ENCODE measurements at regions not wholly inside any gene's neighbourhood (a gene's known extent, or its start where the extent isn't known, plus 50 kb on each side); places are given as distances from the start of the nearest gene placed in this dataset.

GRCh38 chr10:130547368-130547767 lies 411.2 kb downstream of the GLRX3 start:
- TF ChIP-seq POLR2A (IDR thresholded peaks at IDR 0.05), result no peak
- no peak for ATAC-seq
- no peak overlapping the region for H3K27ac ChIP-seq
- H3K36me3 ChIP-seq, result no peaks in the 10 kb centered on the region
- peaks cover 0 to 7% (median 0%) of the 10 kb centered on the region in 3 donors for H3K27me3 ChIP-seq
- DNase-seq, result no peak
- H3K4me1 ChIP-seq, result no peaks in the 10 kb centered on the region
- in situ Hi-C loops (cut with MboI; ENCODE audit: low sequenced_read_pairs in 4 of 4), result no loop called here
- H3K9me3 ChIP-seq, result no peaks in the 10 kb centered on the region
- intact Hi-C loops (cut with DNase I; ENCODE audit: low total_unique reads), result no loop called here
- no peak overlapping the region for H3K4me3 ChIP-seq

- intact Hi-C loops (cut with DNase I; ENCODE audit: low total_unique reads) (no loop called here), in situ Hi-C loops (cut with MboI; ENCODE audit: low sequenced_read_pairs in 4 of 4) (no loop called here)
- Histone ChIP-seq H3K4me1 (no peaks in the 10 kb centered on the region), H3K4me3 (no peak overlapping the region), H3K27ac (no peak overlapping the region), H3K9me3 (no peaks in the 10 kb centered on the region), H3K36me3 (no peaks in the 10 kb centered on the region), H3K27me3 (peaks cover 0 to 3% (median 0%) of the 10 kb centered on the region in 3 donors)
- ATAC-seq (no peak), DNase-seq (no peak)
- TF ChIP-seq CTCF (IDR thresholded peaks at IDR 0.05 in 4 of 5, conservative IDR thresholded peaks at IDR 0.05 in 1 of 5), result no peak
- no peak for TF ChIP-seq POLR2A (IDR thresholded peaks at IDR 0.05)
Observed at GRCh38 chr10:130550952-130551674, 414.9 kb downstream of the GLRX3 start.

- Histone ChIP-seq H3K36me3 (no peaks in the 10 kb centered on the region), H3K27me3 (peaks cover 0 to under 1% (median 0%) of the 10 kb centered on the region in 3 donors), H3K4me1 (no peaks in the 10 kb centered on the region), H3K9me3 (no peaks in the 10 kb centered on the region), H3K27ac (no peak overlapping the region), H3K4me3 (no peak overlapping the region)
- TF ChIP-seq CTCF (IDR thresholded peaks at IDR 0.05 in 4 of 5, conservative IDR thresholded peaks at IDR 0.05 in 1 of 5) (no peak), POLR2A (IDR thresholded peaks at IDR 0.05) (no peak)
- intact Hi-C loops (cut with DNase I; ENCODE audit: low total_unique reads) (no loop called here), in situ Hi-C loops (cut with MboI; ENCODE audit: low sequenced_read_pairs in 4 of 4) (no loop called here)
- ATAC-seq, result no peak
- DNase-seq, result no peak
Observed at GRCh38 chr10:130551676-130552075, 415.5 kb downstream of the GLRX3 start.

GRCh38 chr10:130553826-130554225 lies 417.6 kb downstream of the GLRX3 start:
- no peak overlapping the region for H3K4me3 ChIP-seq
- H3K36me3 ChIP-seq, result no peaks in the 10 kb centered on the region
- H3K9me3 ChIP-seq, result no peaks in the 10 kb centered on the region
- DNase-seq (no peak), ATAC-seq (no peak)
- no peaks in the 10 kb centered on the region for H3K4me1 ChIP-seq
- H3K27me3 ChIP-seq, result no peaks in the 10 kb centered on the region
- intact Hi-C loops (cut with DNase I; ENCODE audit: low total_unique reads), result no loop called here
- no peak overlapping the region for H3K27ac ChIP-seq
- no peak for TF ChIP-seq CTCF (IDR thresholded peaks at IDR 0.05 in 4 of 5, conservative IDR thresholded peaks at IDR 0.05 in 1 of 5)
- in situ Hi-C loops (cut with MboI; ENCODE audit: low sequenced_read_pairs in 4 of 4), result no loop called here

GRCh38 chr10:130554701-130555410 lies 418.7 kb downstream of the GLRX3 start:
- no peaks in the 10 kb centered on the region for H3K27me3 ChIP-seq
- DNase-seq (no peak), ATAC-seq (no peak)
- TF ChIP-seq POLR2A (IDR thresholded peaks at IDR 0.05) (no peak), CTCF (IDR thresholded peaks at IDR 0.05 in 4 of 5, conservative IDR thresholded peaks at IDR 0.05 in 1 of 5) (no peak)
- intact Hi-C loops (cut with DNase I; ENCODE audit: low total_unique reads) (no loop called here), in situ Hi-C loops (cut with MboI; ENCODE audit: low sequenced_read_pairs in 4 of 4) (no loop called here)
- H3K36me3 ChIP-seq, result no peaks in the 10 kb centered on the region
- H3K4me3 ChIP-seq, result no peak overlapping the region
- no peaks in the 10 kb centered on the region for H3K4me1 ChIP-seq
- no peaks in the 10 kb centered on the region for H3K9me3 ChIP-seq
- no peak overlapping the region for H3K27ac ChIP-seq
